Adrenal gland (tissue), 5 donors: ENCODE measurements at regions not wholly inside any gene's neighbourhood (a gene's known extent, or its start where the extent isn't known, plus 50 kb on each side); places are given as distances from the start of the nearest gene placed in this dataset.

Experiments
- CTCF ChIP-seq, 6 experiments: fragments of 450-650 bp in 4 of 6; fragments of 200-600 bp in 2 of 6; sonication (generic) in 1 of 6; IDR thresholded peaks; 1 replicate in 5 of 6; 2 replicates in 1 of 6; pipeline versions ENCODE4 v1.5.1 to v1.8.0; 2016 to 2021; ENCODE audit warnings: antibody characterized with exemption in 6 of 6, mild to moderate bottlenecking in 2 of 6, moderate library complexity in 1 of 6
- POLR2A ChIP-seq, 2 donors: fragments of 450-650 bp; IDR thresholded peaks; one replicate each; pipeline ENCODE4 v1.6.1; 2017; ENCODE audit warnings: antibody characterized with exemption in 2 of 2, mild to moderate bottlenecking in 2 of 2, moderate library complexity in 1 of 2
- donor health status: DM: no; HTN: no; CAD: no.

GRCh38 chr1:235049217-235049616 lies 79.4 kb downstream of the TOMM20 start:
- no peak for TF ChIP-seq CTCF (IDR thresholded peaks at IDR 0.05)
- TF ChIP-seq POLR2A (IDR thresholded peaks at IDR 0.05), result no peak
